Ammon's horn (tissue), 1 donor: ENCODE measurements at regions not wholly inside any gene's neighbourhood (a gene's known extent, or its start where the extent isn't known, plus 50 kb on each side); places are given as distances from the start of the nearest gene placed in this dataset.
"Not testable (repeated sequence)": the region's sequence is repeated elsewhere in the genome, so short reads cannot be mapped to it uniquely, and the experiment has no call there.

ENCODE experiments used
- DNase-seq: peaks from one replicate; pipeline ENCODE4 v3.0.0-alpha.2; 2016; ENCODE audit warnings: low spot score

DNA sequence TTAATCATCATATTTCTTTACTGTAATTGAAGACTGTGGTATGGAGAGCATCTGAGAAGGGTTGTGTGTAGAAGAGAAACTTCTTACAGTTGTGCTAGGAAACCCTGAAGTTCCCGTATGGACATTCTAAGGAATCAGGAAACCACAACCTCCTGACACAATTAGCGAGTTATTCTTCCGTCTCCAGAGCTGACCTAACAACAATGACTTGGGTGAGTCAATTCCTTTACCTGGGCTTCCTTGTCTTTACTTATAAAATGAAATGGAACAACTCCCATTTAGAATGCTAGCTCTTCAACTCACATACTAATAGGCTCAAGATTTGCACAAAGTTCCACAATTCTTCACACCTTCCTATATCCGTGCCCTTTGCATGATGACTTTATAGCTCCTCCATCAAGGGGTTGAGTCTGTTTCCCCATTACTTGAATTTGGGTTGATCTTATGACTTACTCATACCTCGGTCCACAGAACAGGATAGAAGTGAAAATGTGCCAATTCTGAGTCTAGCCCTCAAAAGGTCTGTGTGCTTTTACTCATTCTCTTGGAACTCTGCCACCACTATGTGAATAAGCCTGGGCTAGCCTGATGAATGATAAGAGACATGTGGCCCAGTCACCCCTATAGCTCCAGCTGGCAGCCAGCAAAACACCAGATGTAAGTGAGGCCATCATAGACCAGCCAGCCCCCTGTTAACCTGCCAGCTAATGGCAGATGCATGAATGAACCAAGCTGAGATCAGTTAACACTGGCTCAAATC lies 459.4 kb downstream of the ETNK1 start:
- no peak for DNase-seq

DNA sequence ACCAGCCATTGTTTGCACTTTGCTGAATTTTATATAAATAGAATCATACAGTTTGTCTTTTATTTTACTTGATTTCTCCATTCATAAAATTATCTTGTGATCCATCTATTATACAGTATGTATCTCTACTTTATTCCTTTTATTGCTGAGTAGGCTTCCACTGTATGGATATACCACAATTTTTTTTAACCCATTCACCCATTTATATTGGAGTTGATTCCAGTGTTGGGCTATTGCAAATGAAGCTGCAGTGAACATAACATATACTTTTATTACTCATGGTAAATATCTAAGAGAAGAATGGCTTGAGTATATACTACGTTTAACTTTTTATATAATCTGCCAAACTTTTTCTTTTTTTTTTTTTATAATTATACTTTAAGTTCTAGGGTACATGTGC lies 463.6 kb downstream of the ETNK1 start:
- DNase-seq = no peak

DNA sequence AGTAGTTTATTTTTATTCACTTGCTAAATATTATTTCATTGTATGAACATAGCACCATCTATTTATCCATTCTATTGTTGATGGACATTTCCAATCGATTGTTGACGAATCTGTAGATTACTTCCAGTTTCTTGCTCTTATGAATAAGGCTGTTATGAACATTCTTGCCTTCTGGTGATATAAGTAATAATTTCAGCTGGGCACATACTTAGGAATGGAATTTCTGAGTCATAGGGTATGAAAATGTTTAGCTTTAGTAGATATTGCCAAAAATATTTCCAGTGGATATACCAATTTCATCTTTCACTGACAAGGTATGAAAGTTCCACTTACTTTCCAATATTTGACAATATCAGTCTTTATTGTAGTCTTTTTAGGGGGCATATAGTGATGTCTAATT lies 468.5 kb downstream of the ETNK1 start:
- no peak for DNase-seq

DNA sequence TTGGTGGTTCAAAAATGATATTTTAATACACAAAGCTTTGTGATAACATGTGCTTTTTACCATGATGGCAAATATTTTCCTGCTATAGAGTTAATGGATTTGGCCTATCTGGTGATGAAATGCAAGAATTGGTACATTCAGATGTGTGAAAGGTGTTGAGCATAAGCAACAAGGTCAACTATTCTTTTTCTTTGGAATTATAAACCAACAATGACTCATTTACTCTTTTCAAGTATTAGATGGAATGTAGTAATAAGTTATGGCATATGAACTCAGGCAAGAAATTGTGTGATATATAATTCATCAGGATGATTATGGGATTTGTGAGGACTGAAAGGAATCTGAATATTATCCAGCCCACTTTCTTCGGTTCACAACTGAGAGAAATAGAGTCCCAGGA lies 471.4 kb downstream of the ETNK1 start:
- DNase-seq = no peak

DNA sequence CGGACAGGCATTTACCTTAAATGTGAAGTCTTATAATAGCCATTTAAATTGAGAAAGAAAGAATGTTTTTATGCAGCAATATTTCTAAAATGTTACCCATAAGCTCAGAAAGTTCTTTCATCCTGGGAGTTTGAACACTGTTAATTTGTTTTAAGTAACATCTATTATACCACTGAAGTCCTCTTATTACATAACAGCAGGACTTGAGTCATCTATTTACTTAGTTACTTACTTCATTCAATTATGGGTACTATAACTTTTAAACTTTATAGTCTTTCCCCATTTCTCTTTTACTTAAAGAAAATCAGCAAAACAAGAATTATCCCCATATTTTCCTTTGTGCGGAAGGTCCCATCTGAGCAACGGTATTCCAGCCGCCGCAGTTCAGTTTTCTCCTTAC lies 473.1 kb downstream of the ETNK1 start:
- DNase-seq = no peak

DNA sequence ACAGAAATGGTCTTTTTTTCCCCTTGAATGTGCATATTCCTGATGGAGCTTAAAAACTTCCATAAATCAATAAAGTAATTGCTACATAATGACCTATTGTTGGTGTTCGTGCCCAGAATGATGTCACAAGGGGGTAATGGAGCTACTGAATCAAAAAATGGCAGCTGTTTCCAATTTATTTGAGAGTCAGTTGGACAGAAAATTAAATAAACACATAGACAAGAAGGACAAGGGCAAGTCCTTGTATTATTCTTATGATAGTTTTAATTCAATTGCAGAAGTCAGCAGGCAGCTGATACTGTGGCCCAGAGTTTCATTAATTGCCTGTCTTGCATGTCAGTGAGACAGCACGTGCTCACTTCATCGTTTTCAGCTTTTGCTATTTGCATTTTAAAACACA lies 473.5 kb downstream of the ETNK1 start:
- no peak for DNase-seq

DNA sequence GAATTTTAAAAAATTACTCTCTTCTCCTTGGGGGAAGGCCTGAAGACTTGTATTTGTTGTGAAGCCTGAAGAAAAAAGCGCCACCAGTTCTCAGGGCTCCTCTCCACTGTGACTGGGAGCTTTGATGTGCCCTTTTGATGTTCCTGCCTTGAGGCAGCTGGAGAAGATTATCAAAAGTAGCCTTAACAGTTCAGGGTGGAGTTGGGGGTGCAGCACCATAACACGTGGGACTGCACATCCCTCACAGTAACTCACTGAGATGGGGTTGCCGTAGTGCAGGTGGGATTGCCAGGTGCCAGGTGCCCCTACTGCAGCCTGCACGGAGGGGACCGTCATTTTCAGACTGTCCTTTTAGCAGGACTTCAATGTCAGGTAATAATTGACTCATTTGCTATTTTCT lies 474.1 kb downstream of the ETNK1 start:
- DNase-seq = no peak

DNA sequence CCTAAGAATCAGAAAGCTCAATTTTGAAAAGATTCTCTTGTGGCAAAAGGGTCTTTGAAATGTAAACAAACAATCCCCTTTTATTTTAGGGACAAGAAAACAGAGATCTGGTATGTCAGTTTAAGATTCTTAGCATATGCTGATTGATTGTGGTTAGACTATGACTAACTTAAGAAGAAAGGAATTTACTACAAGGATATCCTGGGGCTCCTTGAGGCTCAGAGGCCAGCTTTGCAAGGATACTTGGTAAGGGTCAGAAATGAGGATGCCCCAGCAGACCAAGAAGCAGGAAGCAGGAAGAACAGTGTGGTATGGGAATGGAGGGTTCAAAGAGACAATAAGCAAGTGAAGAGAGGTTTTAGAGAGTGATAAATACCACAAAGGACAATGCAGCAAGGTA lies 474.6 kb downstream of the ETNK1 start:
- no peak for DNase-seq

DNA sequence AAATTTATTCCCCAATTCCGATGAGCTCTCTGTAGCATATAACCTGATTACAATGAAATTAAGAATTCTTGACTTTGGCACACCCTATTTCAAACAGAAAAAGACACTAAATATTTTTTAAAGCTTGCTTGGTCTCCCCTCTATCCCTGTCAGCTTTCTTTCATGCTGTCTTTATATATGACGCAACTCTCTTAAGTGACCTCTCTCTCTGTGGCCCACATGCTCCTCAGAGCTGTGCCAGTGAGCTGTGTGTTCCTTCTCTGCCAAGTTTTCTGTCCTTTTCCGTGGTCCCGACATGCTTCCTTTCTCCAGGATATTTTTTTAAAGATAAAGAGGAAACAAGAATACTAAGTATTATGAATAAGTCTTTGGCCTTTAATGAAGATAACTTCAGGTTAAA lies 484.0 kb downstream of the ETNK1 start:
- no peak for DNase-seq

DNA sequence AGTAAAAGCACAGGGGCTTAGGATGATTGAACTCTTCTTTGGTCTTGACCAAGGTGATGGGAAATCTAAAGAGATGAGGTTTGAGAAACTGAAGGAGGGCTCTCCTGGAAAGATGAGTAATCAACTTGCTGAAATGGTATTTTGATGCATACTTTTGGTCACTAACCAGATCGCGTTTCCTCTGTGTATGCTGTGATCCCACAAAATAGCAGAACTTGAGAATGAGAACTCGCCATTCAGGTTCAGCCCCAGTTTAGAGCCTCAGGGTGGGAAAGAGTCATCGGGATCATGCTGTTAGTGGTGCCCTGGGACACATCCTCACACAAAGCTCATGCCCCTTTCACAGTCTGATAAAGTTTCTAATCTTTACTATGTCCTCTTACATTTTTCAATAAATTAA lies 488.8 kb downstream of the ETNK1 start:
- no peak for DNase-seq

DNA sequence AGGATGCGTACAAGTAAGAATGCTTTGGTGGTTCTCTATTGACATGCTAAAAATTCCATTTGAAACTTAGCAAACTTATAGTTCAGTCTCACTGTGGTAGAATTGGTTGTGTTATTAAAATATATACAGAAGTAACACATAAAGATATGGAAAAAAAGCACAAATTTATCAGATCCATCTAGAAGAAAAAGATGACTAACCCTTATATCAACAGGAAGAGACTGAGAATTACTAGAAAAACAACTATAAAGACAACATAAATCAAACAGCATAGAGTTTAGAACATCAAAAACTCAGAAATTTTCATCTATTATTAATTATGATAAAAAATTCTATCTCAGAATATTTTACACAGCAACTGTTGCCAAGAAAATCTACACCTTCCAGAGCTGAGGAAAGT lies 491.0 kb downstream of the ETNK1 start:
- DNase-seq = no peak

DNA sequence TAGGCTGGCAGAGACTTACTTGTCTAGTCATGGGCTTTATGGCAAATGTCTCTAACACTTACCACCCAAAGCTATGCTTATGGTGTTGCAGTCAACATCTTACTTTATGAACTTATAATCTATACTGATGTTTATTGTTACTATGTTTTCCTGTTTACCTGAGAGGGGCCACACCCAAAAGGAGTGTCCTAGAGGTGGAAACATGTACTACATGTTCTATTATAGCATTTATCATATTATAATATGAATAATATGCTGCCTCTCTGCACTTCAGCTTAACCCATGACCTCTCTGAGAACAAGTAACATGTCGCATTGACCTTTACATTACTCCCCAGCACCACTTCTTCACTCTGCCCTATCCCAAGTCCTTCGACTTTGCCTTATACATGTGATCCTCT lies 501.8 kb downstream of the ETNK1 start:
- DNase-seq = no peak

DNA sequence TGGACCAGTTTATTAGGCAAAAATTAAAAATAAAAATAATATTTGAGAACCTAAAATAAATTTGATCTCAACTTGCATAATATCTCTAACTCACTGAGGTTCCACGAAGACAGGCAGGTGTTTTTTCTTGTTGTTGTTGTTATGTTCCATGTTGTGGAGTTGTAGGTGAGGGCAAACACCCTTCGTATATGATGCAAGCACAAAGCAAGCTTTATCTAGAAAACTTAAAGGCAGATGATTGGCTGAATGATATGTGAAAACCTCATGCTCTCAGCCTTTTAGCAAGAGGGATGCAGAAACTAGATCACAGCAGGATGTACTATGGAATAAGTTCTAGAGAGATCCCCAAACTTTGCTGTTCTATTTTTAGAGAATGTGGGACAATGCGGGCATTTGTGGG lies 502.7 kb downstream of the ETNK1 start:
- no peak for DNase-seq

DNA sequence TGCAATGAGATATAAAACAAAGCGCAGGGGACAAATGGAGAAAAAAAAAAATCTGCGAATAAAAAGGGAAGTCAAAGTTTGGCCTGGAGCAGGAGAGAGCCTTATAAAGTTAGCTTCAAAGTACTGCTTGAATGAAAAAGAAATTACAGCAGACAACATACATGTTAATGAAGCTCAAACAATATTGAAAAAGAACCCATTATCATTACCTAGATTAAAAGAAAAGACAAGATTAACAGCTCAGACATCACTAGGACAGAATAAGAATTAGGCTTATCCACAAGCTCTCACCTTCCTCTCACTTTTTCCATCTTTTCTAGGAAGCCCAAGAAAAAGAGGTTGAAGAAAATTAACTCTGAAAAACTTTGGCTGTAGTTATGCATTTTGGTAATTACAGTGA lies 503.5 kb downstream of the ETNK1 start:
- DNase-seq = no peak

DNA sequence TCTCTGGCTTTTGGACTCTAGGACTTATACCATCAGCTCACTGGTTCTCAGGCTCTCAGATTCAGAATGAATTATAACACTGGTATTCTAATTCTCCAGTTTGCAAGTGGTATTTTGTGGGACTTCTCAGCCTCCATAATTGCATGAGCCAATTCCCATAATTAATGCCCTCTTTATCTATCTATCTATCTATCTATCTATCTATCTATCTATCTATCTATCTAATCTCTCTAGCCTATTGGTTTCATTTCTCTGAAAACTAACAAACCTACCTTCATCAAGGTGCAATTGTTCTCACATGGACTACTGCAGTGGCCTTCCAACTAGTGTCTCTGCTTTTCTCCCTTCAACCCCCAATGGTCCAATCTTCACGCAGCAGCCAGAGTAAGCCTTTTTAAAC lies 507.4 kb downstream of the ETNK1 start:
- DNase-seq = no peak

DNA sequence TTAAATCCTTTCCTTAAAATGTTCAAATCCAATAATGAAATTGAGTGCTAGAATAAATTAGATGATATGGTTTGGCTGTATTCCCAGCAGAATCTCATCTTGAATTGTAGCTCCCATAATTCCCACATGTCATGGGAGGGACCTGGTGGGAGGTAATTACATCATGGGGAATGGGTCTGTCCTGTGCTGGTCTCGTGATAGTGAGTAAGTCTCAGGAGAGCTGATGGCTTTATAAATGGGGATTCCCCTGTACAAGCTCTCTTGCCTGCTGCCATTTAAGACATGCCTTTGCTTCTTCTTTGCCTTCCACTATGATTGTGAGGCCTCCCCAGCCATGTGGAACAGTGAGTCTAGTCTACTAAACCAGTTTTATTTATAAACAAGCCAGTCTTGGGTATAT lies 508.5 kb downstream of the ETNK1 start:
- no peak for DNase-seq

DNA sequence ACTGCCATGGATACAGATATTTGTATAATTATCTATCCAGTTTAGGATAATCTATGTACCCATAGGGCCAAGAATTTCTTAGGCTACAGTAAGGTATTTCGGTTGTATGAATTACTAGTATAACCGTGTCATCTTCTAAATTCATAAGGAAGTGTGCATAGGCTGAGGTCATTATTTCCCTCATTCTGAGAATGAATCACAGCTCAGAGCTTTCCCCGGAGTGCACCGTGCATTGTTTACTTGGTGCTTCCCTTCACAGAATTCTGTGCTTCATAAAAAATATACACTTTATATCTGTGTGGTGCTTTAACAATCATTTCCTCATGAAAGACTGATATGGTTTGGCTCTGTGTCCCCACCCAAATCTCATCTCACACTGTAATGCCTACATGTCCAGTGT lies 514.1 kb downstream of the ETNK1 start:
- DNase-seq = no peak

DNA sequence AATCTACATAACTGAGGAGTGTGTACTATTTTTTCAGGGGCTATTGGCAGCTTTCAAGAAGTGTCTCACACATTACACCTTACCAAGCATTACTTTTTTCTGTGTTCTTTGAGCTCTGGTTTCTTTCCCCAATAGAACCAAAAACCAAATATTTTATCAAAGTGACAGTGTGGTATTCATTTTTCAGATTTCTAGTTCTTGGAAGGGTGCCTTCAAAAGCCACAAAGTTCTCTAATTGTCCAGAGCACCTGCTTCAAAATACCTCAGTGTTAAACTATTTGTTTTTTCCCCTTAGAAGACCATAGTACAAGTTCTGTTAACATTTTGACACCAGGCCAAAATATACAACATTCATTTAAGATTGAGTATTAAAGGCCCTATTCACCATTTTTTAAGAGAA lies 515.7 kb downstream of the ETNK1 start:
- no peak for DNase-seq

DNA sequence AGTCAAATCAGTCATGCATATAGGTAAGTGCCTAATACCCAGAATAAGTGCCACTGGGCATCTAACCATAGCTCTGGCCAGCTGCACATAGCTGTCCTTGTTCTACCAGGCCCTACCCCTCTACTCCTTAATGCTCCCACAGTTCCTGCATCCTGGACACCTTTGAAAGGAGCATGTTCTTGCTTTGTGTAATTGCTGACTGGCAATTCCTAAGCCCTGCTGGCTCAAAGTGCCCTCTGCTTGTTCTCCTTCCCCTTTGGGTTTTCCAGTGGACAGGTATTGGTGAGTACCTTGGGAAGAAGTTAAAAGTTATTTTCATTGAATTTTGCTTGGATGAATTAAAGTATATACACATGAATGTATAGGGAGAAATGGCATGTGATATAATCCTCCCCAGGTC lies 516.4 kb downstream of the ETNK1 start:
- no peak for DNase-seq

DNA sequence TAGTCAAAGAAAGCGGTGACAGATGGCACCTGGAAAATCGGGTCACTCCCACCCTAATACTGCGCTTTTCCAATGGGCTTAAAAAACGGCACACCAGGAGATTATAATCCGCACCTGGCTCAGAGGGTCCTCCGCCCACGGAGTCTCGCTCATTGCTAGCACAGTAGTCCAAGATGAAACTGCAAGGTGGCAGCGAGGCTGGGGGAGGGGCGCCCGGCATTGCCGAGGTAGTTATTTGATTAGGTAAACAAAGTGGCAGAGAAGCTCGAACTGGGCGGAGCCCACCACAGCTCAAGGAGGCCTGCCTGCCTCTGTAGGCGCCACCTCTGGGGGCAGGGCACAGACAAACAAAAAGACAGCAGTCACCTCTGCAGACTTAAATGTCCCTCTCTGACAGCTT lies 521.1 kb downstream of the ETNK1 start:
- not testable (repeated sequence) for DNase-seq

DNA sequence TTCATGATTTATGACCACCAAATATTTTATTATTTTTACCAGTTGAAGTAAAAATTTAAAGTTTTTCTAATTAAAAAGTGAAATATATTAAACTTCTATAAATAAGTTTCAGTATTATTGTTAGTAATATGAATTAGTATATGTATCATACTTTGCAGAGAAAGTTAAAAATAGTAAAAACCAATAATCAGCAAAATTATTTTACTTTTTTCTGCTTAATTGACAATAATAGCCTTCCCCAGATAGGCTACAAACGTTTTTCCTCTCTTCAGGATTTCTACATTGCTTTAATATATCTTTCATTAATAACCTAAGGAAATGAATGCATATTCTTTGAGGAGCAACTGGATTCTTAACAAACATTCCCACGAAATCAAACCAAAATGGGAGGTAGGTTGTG lies 543.5 kb downstream of the ETNK1 start:
- DNase-seq = no peak

DNA sequence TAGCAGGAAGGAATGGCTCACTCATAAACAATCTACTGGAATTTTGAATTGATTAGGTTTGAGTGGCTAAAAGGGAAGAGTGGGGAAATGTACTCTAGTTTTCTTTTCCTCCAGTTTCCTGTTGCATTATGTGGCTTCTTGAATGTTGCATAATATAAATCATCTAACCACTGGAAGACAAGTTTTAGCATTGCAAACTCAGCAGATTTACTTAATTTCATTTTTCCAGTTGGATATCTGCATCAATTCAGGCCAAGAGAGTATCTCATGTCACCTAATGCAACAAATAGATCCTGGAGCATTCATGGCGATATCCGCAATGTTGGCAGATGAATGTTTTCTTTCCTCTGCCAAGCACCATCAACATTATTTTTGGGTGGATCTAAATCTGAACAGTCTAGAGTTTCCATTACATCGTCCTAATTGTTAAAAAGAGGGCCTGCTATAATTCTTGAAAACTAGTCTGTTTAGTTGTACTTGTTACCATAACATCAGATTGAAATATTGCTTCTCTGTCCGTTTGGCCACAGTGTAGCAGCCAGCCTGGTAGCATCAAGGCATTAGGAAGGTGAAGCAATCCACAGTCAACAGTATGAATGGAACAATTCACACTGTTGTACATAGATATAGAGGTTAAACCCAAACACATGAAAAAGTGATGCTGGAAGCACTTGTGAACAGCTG lies 544.2 kb downstream of the ETNK1 start:
- no peak for DNase-seq

DNA sequence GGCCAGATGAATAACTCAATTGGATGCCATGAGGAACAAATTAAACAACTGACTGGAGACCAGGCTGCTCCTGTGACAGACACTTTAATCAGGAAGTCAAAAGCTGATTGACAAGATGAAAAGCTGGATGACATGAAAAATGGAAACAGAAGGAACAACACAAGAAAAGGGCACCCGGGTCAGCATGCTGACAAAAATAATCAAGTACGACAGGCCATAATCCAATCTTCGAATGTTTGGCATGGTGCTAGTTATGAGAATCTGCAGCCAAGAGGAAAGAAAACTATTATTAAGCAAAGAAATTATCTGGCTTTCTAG lies 544.7 kb downstream of the ETNK1 start:
- DNase-seq = no peak

DNA sequence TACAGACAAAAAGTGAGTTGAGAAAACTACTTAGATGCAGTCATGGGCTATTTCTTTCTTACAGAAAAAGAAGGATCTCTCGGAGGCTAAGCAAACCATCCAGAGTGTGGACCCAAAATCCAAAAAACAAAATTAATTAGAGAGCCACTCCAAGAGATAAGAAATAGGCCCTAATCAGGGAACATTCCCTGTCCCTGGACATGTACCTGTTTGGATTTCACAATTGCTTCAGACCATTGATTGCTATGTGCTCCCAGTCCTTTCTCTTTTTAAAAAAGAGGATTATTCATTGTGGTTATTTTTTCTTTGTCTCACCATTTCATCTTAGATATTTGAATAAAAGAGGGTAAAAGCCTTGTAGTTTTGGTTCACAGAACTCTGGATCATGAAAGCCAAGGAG lies 549.9 kb downstream of the ETNK1 start:
- DNase-seq = no peak
